ENCODE measurements at regions not wholly inside any gene's neighbourhood (a gene's known extent, or its start where the extent isn't known, plus 50 kb on each side); places are given as distances from the start of the nearest gene placed in this dataset.
"Not testable (repeated sequence)": the region's sequence is repeated elsewhere in the genome, so short reads cannot be mapped to it uniquely, and the experiment has no call there.

GRCh38 chr13:58500938-58501337 is 869.4 kb downstream of the PCDH17 start:
- Histone ChIP-seq H3K36me3 (ENCODE audit: control insufficient read depth in 4 of 4, insufficient read depth in 3 of 4, low read depth in 1 of 4, low read length in 3 of 4) (no peaks in the 10 kb centered on the region), H3K27me3 (ENCODE audit: control insufficient read depth in 4 of 4, insufficient read depth in 4 of 4, low read length in 3 of 4) (no peaks in the 10 kb centered on the region), H3K9ac (ENCODE audit: low read depth in 1 of 2, low read length in 2 of 2) (no peak overlapping the region), H3K27ac (ENCODE audit: low read depth in 1 of 2, low read length in 2 of 2) (no peak overlapping the region), H3K9me3 (ENCODE audit: control insufficient read depth in 4 of 4, low read length in 3 of 4) (no peaks in the 10 kb centered on the region), H3K4me1 (ENCODE audit: control insufficient read depth in 4 of 4, insufficient read depth in 4 of 4, low read length in 3 of 4) (no peaks in the 10 kb centered on the region), H3K4me3 (ENCODE audit: low read depth in 1 of 3, low read length in 3 of 3) (no peak overlapping the region)
- 73% methylated on average over 1 of the region's 1 CpG for WGBS
- no peak for TF ChIP-seq TAF1 (conservative IDR thresholded peaks at IDR 0.05)
- no peak for TF ChIP-seq REST (IDR thresholded peaks at IDR 0.05)
- no peak for TF ChIP-seq HNF4G (IDR thresholded peaks at IDR 0.05)
- no peak for TF ChIP-seq NR2F2 (IDR thresholded peaks at IDR 0.05)
- TF ChIP-seq RXRA (IDR thresholded peaks at IDR 0.05), result no peak
- no peak for TF ChIP-seq FOXA2 (IDR thresholded peaks at IDR 0.05)
- no peak for TF ChIP-seq GABPA (IDR thresholded peaks at IDR 0.05 in 1 of 2, conservative IDR thresholded peaks at IDR 0.05 in 1 of 2)
- TF ChIP-seq SP1 (IDR thresholded peaks at IDR 0.05), result no peak
- no peak for TF ChIP-seq YY1 (IDR thresholded peaks at IDR 0.05)
- TF ChIP-seq CTCF (IDR thresholded peaks at IDR 0.05; ENCODE audit: low read depth, low read length, missing input control), result no peak
- TF ChIP-seq EGR1 (IDR thresholded peaks at IDR 0.05; ENCODE audit: low read depth in 2 of 2), result no peak
- DNase-seq (ENCODE audit: low spot score), result no peak

- not testable (repeated sequence) for DNase-seq (ENCODE audit: low spot score); H3K4me3 ChIP-seq (ENCODE audit: low read depth in 1 of 3, low read length in 3 of 3); H3K27ac ChIP-seq (ENCODE audit: low read depth in 1 of 2, low read length in 2 of 2); H3K9ac ChIP-seq (ENCODE audit: low read depth in 1 of 2, low read length in 2 of 2); H3K9me3 ChIP-seq (ENCODE audit: control insufficient read depth in 4 of 4, low read length in 3 of 4); H3K36me3 ChIP-seq (ENCODE audit: control insufficient read depth in 4 of 4, insufficient read depth in 3 of 4, low read depth in 1 of 4, low read length in 3 of 4); H3K27me3 ChIP-seq (ENCODE audit: control insufficient read depth in 4 of 4, insufficient read depth in 4 of 4, low read length in 3 of 4); H3K4me1 ChIP-seq (ENCODE audit: control insufficient read depth in 4 of 4, insufficient read depth in 4 of 4, low read length in 3 of 4)
- 92% methylated on average over 21 of the region's 21 CpGs for WGBS
Observed at GRCh38 chr13:58504202-58504700, 872.7 kb downstream of the PCDH17 start.

GRCh38 chr13:58505262-58505920 is 873.8 kb downstream of the PCDH17 start:
- H3K9ac ChIP-seq (ENCODE audit: low read depth in 1 of 2, low read length in 2 of 2); DNase-seq (ENCODE audit: low spot score); H3K9me3 ChIP-seq (ENCODE audit: control insufficient read depth in 4 of 4, low read length in 3 of 4); H3K36me3 ChIP-seq (ENCODE audit: control insufficient read depth in 4 of 4, insufficient read depth in 3 of 4, low read depth in 1 of 4, low read length in 3 of 4); H3K27ac ChIP-seq (ENCODE audit: low read depth in 1 of 2, low read length in 2 of 2); H3K4me3 ChIP-seq (ENCODE audit: low read depth in 1 of 3, low read length in 3 of 3); H3K27me3 ChIP-seq (ENCODE audit: control insufficient read depth in 4 of 4, insufficient read depth in 4 of 4, low read length in 3 of 4); H3K4me1 ChIP-seq (ENCODE audit: control insufficient read depth in 4 of 4, insufficient read depth in 4 of 4, low read length in 3 of 4): not testable (repeated sequence)
- WGBS, result 90% methylated on average over 22 of the region's 22 CpGs
